ENCODE measurements at regions not wholly inside any gene's neighbourhood (a gene's known extent, or its start where the extent isn't known, plus 50 kb on each side); places are given as distances from the start of the nearest gene placed in this dataset.
"Not testable (repeated sequence)": the region's sequence is repeated elsewhere in the genome, so short reads cannot be mapped to it uniquely, and the experiment has no call there.

DNA sequence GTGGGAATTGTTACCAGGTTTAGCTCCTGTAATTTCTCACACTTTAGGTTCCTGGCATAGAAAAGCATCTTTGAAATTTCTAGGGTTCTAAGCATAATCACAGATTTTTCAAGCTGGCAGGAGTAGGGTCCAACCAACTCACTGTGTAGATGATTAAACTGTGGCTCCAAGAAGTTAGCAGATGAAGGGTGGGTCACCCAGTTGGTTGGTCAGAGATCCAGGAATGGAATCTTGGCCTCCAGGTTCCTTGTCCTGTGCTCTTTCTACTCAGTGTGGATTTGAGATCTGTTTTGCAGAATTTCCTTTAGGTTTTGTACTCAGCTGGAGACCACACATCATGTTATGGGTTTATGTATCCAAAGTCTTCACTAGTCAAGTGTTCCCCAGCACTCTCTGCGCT lies 90.3 kb upstream of the MAML3 start:
- no peak for DNase-seq

DNA sequence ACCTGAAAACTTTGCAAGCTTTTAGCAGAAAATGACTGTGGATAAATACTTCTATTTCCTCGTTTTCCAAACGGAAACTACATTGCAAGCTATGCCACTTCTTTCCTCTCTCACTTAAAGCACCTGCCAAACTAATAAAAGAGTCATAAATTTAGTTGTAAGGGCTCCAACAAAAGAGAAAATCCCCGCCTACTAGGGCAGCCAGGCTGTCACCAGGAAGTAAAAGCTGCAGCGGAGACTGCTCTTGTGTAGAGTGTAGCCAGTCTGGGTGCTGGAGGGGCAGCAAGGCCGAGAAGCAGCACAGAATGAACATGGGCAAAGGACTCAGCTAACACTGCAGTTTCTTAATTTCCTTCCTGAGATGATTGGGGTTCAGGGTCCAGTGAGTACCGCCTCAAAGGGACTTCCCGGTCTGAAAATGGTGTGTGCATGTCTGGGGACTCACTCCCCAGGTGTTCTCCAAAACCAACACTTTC lies 89.3 kb upstream of the MAML3 start:
- peak; percentile 19 for DNase-seq

DNA sequence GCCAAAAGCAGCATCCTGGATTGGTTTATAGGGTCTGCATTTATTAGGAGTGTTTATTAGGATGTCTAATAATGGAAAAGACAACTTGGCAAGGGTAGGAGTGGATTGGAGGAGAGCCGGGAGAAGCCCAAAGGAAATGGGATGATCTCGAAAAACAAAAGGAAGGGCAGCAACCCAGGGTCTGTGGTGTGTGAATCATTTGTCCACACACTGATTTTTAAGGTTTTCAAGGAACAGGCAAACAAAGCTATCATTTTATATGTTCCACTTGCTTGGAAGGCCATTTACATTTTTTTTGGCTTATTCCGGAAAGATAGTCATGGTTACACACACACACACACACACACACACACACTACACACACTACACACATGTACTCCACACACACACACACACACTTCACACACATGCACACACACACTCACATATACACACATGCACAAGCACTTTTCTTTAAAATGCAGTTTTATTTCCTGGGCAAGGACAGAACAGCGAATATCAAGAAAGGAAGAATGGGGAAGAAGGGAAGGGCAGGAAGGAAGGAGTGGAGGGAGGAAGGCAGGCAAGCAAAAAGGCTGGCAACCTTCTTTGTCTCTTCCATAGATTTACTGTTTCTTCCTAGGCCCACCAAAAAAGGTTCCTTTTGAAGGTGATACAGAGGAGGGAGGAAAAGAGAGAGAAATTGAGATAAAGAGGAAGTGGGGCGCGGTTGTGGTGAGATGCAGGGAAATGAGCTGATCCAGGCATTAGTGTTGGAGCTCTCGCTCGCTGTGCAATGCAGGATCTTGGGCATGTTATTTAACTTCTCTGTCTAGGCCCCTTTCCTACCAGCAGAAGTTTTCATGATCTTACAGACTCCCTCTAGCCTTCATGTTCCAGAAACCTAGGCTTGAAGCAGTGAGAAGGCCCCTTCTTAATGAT lies 88.6 kb upstream of the MAML3 start:
- DNase-seq: peak; percentile 20

DNA sequence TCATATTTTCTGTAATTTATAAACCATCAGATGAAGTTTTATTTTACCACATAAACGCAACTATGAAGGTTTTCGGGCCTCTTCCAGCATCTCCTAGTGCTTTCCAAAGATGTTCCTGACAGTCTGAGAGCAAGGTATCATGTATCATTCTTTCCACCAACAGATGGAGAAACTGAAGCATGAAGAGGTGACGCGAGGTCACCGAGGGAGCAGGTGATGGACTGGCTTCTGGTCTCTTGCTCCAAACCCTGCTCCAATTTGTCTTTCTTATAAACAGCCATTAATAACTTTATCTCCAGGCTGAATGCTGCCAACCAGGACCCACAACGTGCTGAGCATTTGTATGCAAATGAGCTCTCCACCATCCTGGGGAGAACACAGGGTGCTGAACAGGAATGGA lies 86.3 kb upstream of the MAML3 start:
- no peak for DNase-seq

DNA sequence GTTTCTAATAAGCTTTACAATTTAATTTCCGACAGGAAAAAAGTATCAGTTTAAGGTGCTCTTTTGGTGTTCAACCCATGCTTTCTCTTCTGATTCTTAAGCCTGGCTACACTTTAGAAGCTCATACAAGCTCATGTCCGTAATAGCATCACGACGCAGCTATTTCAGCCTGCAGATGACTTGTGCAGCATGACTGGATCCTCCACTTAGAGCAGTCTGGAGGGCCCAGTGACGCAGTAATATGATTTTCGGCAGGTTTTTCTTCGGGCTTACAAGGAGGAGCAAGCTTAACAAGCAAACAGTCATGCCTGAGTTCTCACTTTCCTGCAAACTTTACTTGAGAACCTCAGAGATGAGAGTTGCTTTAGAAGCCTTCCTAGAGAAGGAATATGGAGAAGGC lies 85.3 kb upstream of the MAML3 start:
- DNase-seq: no peak

DNA sequence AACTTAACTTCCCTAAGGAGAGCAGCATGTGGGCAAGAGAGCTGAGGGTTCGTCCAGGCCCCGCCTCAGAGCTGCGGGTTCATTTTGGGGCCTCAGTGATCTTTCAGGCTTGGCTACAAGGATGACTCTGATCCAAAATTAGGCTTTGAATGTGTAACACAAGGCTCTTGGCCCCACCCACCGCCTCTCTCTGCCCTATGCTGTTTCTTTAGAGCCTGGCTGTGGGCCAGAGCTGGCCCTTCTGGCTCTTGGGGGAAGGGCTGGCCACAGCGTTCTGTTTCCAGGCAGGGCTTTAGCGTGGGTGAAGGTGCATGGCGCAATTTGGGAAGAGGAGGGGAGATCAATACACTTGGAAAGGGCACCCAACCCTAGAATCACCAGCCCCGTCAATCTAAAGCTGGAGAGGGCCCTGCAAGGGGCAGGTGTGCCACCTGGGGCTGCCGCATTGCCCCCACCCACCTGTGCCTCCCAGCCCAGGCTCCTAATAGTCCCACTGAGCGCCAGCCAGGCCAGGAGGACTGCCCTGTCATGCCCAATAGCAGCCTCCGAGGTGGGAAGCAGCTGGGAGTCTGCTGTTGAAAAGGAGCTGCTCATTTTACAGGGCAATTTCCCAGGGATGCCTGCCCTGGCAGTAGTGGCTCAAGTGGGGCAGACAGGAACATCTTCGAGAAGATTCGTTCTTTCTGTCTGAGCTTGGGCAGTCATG lies 84.5 kb upstream of the MAML3 start:
- DNase-seq: no peak

DNA sequence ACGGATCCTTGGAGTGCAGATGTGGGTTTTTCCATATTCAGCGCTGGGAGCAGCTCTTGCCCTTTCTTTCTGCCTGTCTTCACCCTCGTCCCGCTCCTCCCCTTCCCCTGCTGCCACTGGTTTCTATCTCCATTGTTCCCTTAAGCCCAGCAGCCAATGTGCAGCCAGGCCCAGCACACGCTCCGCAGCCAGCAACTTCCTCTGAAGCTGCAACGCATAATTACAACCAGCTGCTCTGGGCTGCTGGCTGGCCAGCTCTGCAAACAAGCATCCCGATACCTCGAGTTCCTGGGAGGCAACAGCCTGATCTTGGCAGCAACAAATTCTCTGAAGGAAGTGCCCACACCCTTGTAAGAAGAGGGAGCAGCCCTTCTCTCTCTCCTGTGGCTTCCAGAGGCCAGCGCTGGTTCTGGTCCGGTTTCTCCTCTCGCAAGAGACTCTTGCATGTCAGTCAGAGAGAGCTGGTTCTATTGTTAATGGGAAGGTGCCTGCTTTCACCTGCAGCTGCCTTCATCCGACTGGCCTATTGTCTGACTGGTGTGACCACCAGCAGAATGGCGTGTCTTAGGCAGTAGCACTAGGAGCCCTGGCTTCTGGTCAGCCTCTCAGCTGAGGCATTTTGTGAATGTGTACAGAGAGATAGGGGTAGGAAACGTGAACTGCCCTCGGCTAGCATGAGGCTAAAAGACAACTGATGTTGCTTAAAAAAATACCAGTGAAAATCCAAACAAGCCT lies 83.8 kb upstream of the MAML3 start:
- DNase-seq: no peak

DNA sequence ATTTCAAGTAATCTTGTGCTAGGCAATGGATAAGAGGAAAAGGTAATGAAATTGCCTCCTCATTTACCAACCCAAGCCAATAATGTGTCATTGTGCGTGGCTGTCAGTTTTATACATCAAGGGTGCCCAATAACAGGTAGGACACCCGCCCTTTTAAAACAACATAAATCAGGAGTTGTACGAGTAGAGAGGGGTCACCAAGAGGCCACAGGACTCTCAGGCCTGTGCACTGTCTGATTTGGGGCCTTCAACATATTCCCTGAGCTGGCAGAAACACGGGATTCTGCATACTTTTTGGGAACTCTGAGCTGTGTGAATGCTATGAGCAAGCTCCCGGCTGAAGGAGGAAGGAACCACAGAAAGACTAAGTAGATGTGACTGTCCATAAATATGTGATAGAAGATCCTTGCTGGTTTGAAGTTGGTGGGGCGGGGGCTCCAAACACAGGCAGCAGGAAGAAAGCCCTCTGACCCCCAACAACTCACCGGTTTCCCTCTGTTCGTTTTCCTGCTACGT lies 82.7 kb upstream of the MAML3 start:
- DNase-seq: no peak

DNA sequence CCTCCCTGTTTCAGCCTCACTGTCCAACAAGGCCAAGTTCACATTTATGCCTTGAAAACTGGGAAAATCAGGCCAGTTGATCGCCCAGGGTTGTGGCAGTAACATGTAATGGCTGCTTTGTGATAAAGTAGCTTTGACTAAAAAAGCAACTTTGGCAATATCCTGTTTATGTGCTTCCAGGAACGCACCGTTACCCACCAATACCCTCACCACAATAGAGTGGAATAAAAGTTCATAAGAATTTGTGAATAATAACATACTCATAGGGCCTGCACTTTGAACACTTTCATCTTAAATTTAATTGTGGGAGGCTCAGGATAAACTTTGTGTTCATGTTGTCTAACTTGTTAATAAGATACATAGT lies 80.7 kb upstream of the MAML3 start:
- DNase-seq: no peak

DNA sequence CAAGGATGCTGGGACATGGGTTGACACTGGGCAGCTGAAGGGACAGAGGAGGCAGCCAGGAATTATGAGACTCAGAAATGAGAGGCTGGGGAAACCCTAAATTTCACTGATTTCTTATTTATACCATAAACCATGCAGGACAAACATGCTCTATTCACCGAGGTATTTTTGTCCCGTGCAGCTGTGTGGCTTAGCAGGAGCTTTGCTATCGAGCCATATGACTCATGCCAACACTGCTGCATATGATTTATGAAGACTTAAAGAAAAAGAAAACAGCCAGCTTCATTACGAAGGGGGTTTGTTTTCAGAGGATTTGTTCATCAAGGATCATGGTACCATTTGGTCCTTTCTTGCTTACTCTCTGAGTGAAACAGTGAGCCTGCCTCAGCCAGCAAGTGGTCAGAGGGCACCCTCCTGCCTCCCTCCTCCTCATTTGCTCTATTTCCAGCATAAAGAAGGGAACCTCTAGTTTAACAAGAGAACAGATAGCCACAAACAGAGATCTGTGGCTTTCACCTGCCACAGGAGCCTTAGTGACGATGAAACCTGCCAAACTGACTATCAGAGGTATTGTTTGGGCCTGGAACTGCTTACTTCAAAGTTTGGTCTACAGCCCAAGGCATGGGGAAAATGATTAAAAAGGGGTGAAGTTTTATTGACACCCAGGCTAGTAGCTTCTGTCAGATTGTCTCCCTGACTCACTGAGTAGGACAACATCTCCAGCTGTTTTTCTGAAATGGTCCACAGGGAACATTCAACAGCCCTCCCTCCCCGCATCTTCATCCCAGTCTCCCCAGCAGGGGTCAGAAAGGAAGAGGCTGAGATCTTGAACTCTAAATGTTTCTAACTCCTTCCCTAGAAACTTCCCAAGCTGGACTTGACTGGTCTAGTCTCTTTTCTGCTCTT lies 80.1 kb upstream of the MAML3 start:
- no peak for DNase-seq

DNA sequence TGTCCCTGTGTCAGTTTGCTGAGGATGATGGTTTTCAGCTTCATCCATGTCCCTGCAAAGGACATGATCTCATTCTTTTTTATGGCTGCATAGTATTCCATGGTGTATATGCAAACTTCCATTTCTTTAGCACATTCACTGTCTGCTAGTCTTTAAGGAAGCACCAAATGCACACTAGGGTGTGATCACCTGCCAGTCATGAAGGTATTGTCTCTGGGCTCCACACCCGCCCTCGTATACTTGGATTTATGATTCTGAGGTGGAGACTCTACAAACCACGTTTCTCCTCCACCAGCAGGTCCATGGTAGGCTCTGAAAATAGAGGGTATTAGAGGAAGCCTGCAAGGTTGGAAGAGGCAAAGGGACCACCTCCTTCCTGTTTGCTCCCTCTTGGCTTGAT lies 75.9 kb upstream of the MAML3 start:
- no peak for DNase-seq

DNA sequence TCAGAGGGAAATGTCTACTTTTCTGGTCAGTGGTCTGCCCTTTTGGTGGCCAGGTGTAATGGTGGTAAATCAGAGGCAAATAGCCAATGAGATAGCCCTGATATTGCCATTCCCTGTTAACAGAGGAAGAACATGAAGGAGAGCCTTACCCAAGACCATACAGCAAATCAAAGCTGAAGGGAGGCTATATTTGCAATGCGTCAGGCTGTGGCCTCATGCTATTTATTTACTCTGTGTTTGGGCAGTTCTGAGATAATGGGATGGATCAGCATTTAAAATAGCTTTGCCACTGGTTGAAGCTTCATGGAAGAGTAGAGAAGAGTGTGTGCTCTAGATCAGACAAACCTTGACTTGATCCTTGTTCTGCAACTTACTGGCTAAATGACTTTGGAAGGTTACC lies 73.3 kb upstream of the MAML3 start:
- no peak for DNase-seq

DNA sequence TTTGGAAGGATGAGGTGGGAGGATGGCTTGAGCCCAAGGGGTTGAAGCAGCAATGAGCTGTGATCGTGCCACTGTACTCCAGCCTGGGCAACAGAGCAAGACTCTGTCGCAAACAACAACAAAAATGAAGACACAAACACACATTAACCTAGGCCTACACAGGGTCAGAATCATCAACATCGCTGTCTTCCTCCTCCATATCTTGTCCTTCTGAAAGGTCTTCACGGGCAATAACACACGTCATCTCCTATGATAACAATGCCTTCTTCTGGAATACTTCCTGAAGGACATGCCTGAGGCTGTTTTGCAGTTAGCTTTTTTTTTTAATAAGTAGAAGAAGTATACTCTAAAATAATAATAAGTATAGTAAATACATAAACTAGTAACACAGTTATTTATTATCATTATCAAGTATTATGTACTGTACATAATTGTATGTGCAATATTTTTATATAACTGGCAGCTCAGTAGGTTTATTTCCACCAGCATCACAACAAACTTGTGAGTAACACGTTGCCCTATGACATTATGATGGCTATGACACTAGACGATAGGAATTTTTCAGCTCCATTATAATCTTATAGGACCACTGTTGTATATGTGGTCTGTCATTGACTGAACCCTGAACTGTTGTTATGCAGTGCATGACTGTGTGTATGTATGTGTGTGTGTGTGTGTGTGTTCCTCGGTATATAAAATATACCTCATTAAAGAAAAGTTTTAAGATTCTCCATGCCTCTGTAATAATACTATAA lies 69.2 kb upstream of the MAML3 start:
- DNase-seq: no peak

DNA sequence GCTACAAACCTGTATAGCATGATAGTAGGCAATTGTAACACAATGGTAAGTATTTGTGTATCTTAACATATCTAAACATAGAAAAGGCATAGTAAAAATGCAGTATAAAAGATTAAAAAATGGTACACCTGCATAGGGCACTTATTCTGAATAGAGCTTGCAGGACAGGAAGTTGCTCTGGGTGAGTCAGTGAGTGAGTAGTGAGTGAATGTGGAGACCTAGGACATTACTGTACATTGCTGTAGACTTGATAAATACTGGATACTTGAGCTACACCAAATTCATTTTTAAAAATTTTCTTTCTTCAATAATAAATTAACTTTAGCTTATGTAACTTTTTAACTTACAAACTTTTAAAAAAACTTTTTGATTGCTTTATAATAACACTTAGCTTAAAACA lies 68.2 kb upstream of the MAML3 start:
- no peak for DNase-seq

DNA sequence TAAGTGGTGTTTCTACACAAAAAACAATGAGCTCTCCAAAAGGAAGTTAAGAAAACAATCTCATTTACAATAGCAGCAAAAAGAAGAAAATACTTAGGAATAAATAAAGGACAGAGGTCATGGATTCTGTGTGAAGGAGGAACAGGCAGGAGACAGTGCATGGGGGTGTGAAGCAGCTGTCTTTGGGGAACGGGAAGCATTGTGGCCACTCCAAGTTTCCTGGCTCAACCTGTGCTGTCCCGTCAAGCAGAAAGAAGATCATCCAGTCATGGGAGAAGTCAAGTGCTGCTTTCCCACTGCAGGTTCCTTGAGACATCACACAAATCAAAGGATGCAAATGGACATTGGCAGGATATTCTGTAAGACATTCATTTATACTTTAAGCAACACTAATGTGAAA lies 66.1 kb upstream of the MAML3 start:
- DNase-seq: no peak

DNA sequence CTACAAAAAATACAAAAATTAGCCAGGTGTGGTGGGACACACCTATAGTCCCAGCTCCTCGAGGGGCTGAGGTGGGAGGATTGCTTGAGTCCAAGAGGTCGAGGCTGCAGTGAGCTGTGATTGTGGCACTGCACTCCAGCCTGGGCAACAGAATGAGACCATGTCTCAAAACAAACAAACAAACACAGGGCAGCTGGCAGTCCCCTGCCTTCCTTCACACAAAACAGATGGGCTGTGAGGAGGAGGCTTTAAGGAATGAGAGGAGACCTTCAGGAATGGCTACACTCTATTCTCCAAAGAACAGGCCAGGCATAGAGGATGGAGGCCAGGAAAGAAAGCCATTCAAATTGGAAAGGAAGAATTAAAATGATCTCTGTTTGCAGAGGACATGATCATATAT lies 65.6 kb upstream of the MAML3 start:
- DNase-seq: no peak

DNA sequence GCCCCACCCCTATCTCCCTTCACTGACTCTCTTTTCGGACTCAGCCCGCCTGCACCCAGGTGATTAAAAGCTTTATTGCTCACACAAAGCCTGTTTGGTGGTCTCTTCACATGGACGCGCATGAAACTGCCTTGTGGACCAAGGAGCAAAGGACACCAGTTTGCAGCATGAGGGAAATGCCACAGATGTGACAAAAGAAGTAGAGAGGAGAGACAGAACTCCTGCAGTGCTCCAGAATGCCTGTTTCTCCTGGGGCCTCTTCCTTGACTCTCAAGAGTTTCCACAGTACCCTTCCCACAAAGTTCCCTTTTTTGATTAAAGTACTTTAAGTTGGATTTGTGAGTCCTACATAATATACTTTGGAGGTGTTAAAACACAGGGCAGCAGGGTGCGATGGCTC lies 65.1 kb upstream of the MAML3 start:
- DNase-seq: not testable (repeated sequence)

DNA sequence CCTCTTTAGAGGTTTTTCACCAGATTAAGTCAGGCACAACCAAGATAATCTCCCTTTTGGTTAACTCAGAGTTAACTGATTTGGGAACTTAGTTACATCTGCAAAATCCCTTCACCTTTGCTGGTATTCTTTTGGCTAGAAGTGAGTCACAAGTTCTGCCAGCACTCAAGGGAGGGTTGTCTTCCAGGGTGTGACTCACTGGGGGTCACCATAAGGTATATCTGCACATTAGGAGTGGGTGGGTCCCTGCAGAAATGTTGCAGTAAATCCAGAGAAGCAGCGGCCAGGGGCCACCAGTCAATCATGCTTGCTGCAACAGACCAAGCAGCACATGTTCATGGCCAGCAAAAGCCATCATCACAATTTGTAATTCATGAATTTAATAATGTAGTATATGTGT lies 59.8 kb upstream of the MAML3 start:
- peak; percentile 3 for DNase-seq

DNA sequence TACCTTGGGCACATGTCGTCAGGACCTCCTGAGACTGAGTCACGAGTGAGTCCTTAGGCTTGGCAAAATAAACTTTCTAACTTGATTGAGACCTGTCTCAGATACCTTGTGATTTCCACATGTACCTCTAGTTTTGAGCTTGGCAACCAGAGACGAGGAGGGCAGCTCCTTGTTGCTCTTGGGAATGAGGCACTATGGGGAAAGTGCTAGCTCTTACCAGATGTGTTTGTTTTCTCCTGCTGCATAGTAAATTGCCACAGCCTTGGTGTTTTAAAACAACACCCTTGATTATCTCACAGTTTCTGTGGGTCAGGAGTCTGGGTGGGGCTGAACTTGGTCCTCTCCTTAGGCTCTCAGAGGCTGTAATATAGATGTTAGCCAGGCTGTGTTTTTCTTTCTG lies 59.1 kb upstream of the MAML3 start:
- no peak for DNase-seq

DNA sequence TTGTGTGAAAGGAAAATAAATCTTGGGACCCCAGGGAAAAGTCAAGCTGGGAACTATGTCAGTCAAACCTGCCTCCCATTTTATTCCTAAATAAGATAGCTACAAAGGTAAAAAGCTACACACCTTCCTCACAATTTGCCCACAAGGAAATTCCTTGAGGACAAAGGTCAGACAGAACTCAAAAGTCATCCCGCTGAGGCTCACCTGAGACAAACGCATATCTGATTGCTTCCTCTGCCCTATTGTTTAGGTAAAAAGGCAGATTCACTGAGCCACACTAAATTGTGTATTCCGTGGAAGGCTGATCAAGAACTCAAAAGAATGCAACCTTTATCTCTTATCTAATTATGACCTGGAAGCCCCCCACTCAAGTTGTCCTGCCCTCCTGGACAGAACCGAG lies 58.7 kb upstream of the MAML3 start:
- no peak for DNase-seq

DNA sequence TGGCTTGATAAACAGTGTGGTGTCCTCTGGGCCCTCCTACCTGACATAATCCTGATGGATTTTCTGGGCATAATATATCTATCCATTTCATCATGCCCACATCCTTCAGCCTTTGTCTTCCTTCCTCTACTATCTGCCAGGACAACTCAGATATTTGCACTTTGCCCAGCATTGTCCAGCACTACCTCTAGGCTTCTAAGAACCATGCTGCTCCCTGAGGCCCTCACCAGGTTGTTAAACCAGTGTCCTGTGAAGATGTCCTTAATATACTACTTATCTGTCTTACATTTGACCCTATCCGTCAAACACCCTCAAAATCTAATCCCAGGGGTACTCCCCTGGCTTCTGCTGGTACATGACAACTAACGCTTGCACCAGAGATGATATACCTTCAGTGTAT lies 58.2 kb upstream of the MAML3 start:
- no peak for DNase-seq

DNA sequence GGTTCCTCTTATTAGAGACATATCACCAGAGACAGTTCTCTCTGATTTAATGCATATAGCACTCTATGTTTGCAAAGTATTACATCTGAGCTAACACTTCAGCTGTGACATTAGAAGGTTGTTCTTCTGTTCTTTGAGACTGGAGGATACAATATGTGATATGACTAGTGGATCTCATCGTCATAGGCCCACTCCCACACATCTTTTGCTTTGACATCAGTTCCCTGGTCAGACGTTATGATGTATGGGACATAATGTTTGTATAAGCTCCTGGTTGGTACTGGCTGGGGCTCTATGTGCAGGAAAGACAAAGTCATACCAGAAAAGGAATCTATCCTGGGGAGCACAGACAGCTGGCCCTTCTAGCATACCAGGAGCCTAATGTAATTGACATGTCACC lies 57.7 kb upstream of the MAML3 start:
- no peak for DNase-seq

Data from stimulated activated CD4-positive, alpha-beta T cell treated with anti-CD3 and anti-CD28 coated beads, Interleukin-15, amount 100 ng/mL, for 24 hours (primary cell).